ENCODE measurements at regions not wholly inside any gene's neighbourhood (a gene's known extent, or its start where the extent isn't known, plus 50 kb on each side); places are given as distances from the start of the nearest gene placed in this dataset.

DNA sequence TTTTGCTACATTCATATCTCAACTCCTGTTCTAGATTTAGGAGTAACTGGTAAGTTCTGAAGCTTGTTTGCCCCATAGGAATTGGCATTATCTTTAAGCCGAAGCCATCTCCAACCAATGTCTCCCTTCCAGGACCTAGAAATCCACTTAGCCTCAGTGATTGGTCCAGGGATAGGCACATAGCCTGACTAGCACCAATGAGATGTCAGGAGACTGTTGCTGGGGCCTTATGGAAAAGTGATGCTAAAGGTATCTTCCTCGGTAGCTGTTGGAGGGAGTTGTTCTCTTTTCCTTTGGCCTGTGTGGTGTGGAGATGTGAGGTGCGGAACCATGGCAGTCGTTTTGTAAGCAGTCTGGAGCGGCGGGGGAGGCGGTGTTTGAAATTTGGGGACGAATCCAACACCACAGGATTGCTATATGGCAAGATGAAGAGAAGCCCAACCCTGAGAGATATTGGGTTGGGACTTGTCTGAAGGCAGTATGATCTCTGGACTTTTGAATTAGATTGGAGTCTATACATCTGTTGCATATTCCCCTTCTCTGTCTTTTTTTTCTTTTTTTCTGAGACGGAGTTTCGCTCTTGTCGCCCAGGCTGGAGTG, 109.8 kb upstream of the ATP6AP2 start:
- Histone ChIP-seq H3K4me3 (ENCODE audit: control extremely low read depth in 1 of 5, extremely low read depth in 1 of 5, insufficient read depth in 1 of 5, low read depth in 2 of 5, low read length in 4 of 5) (no peak overlapping the region), H3K9me3 (ENCODE audit: control extremely low read depth in 1 of 3, control insufficient read depth in 2 of 3, insufficient read depth in 1 of 3, low read length in 2 of 3) (no peaks in the 10 kb centered on the region), H3K79me2 (ENCODE audit: control insufficient read depth, insufficient read depth, low read length) (no peaks in the 10 kb centered on the region), H3K4me2 (replicated peaks; ENCODE audit: low read depth, low read length, poor library complexity, severe bottlenecking) (no peak overlapping the region), H4K20me1 (ENCODE audit: control insufficient read depth, insufficient read depth, low read length, poor library complexity, severe bottlenecking) (no peaks in the 10 kb centered on the region), H3K36me3 (replicated peaks in 1 of 2; ENCODE audit: control extremely low read depth in 1 of 2, control insufficient read depth in 1 of 2, extremely low read depth in 1 of 2, insufficient read depth in 2 of 2, low read length in 1 of 2) (no peaks in the 10 kb centered on the region), H3K27me3 (replicated peaks in 1 of 4; ENCODE audit: control extremely low read depth in 1 of 4, control insufficient read depth in 3 of 4, insufficient read depth in 4 of 4, low read length in 3 of 4) (peaks cover 0 to 7% (median 0%) of the 10 kb centered on the region in 4 experiments), H3K4me1 (ENCODE audit: control insufficient read depth in 2 of 2, insufficient read depth in 2 of 2, low read length in 2 of 2) (peaks cover 12 to 19% of the 10 kb centered on the region in 2 donors), H3K9ac (ENCODE audit: low read length) (no peak overlapping the region), H2AFZ (ENCODE audit: insufficient read depth, low read depth, low read length, poor library complexity, severe bottlenecking) (no peak overlapping the region), H3K27ac (ENCODE audit: low read length in 2 of 2) (no peak overlapping the region)
- H3K4me3 Mint-ChIP-seq: no peak overlapping the region
- intact Hi-C loops (cut with micrococcal nuclease): loop anchor here (5.0 kb wide), 1 partner anchor 1209 kb away; no protein-coding TSS in a partner anchor
- no peak overlapping the region for H3K27ac Mint-ChIP-seq
- POLR2A ChIA-PET: no interaction called here
- TF ChIP-seq EZH2 (IDR thresholded peaks at IDR 0.05; ENCODE audit: borderline replicate concordance, insufficient read depth, low read depth, low read length, poor library complexity, severe bottlenecking): no peak
- TF ChIP-seq, protein P1, sequence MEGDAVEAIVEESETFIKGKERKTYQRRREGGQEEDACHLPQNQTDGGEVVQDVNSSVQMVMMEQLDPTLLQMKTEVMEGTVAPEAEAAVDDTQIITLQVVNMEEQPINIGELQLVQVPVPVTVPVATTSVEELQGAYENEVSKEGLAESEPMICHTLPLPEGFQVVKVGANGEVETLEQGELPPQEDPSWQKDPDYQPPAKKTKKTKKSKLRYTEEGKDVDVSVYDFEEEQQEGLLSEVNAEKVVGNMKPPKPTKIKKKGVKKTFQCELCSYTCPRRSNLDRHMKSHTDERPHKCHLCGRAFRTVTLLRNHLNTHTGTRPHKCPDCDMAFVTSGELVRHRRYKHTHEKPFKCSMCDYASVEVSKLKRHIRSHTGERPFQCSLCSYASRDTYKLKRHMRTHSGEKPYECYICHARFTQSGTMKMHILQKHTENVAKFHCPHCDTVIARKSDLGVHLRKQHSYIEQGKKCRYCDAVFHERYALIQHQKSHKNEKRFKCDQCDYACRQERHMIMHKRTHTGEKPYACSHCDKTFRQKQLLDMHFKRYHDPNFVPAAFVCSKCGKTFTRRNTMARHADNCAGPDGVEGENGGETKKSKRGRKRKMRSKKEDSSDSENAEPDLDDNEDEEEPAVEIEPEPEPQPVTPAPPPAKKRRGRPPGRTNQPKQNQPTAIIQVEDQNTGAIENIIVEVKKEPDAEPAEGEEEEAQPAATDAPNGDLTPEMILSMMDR (IDR thresholded peaks at IDR 0.05): no peak
- CTCF ChIA-PET: interaction anchor here (0.8 to 1.2 kb wide), 3 partner anchors 302 to 740 kb away, joined by 3 to 4 read pairs (median 3); no protein-coding TSS in a partner anchor
- DNase-seq: no peak
- H3K4me1 Mint-ChIP-seq: peaks cover 22% of the 10 kb centered on the region
- no peak for ATAC-seq (ENCODE audit: low read depth)
- H3K9me3 Mint-ChIP-seq (ENCODE audit: insufficient read depth): no peaks in the 10 kb centered on the region
- peaks cover 18% of the 10 kb centered on the region for H3K27me3 Mint-ChIP-seq
- WGBS (ENCODE audit: insufficient coverage): 100% methylated on average over 4 of the region's 11 CpGs

DNA sequence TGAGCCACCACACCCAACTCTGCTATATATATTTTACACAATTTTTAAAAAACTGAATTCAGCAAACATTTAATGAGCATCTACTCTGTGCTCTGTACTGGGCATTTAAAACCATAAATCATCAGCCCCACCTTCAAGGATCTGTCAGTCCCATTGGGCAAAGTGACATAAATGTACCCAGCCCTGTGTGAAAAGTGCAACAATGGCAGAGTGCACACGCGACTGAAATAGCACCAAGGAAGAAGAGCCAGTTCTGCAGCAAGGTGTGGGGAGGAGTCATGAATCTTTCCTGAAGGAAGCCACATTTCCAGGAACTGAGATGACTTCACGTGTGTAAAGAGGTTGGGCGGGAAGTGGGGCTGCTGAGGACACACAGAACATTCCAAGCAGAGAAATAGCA, 111.5 kb upstream of the ATP6AP2 start:
- no peak for DNase-seq
- Histone ChIP-seq H2AFZ (ENCODE audit: insufficient read depth, low read depth, low read length, poor library complexity, severe bottlenecking) (no peak overlapping the region), H3K4me1 (ENCODE audit: control insufficient read depth in 2 of 2, insufficient read depth in 2 of 2, low read length in 2 of 2) (peaks cover 12 to 19% of the 10 kb centered on the region in 2 donors), H3K4me3 (ENCODE audit: control extremely low read depth in 1 of 5, extremely low read depth in 1 of 5, insufficient read depth in 1 of 5, low read depth in 2 of 5, low read length in 4 of 5) (no peak overlapping the region), H3K79me2 (ENCODE audit: control insufficient read depth, insufficient read depth, low read length) (no peaks in the 10 kb centered on the region), H4K20me1 (ENCODE audit: control insufficient read depth, insufficient read depth, low read length, poor library complexity, severe bottlenecking) (no peaks in the 10 kb centered on the region), H3K27ac (ENCODE audit: low read length in 2 of 2) (no peak overlapping the region), H3K9ac (ENCODE audit: low read length) (no peak overlapping the region), H3K36me3 (replicated peaks in 1 of 2; ENCODE audit: control extremely low read depth in 1 of 2, control insufficient read depth in 1 of 2, extremely low read depth in 1 of 2, insufficient read depth in 2 of 2, low read length in 1 of 2) (no peaks in the 10 kb centered on the region), H3K27me3 (replicated peaks in 1 of 4; ENCODE audit: control extremely low read depth in 1 of 4, control insufficient read depth in 3 of 4, insufficient read depth in 4 of 4, low read length in 3 of 4) (peaks cover 0 to 7% (median 0%) of the 10 kb centered on the region in 4 experiments), H3K9me3 (ENCODE audit: control extremely low read depth in 1 of 3, control insufficient read depth in 2 of 3, insufficient read depth in 1 of 3, low read length in 2 of 3) (no peaks in the 10 kb centered on the region), H3K4me2 (replicated peaks; ENCODE audit: low read depth, low read length, poor library complexity, severe bottlenecking) (no peak overlapping the region)
- Mint-ChIP-seq H3K9me3 (ENCODE audit: insufficient read depth) (no peaks in the 10 kb centered on the region), H3K4me3 (no peak overlapping the region), H3K4me1 (peaks cover 27% of the 10 kb centered on the region), H3K27ac (no peak overlapping the region), H3K27me3 (peaks cover 18% of the 10 kb centered on the region)
- TF ChIP-seq, protein P1 (IDR thresholded peaks at IDR 0.05): no peak
- ChIA-PET CTCF (interaction anchor here (1.2 to 1.6 kb wide), 2 partner anchors 292 to 817 kb away, joined by 4 read pairs; no protein-coding TSS in a partner anchor), POLR2A (no interaction called here)
- ATAC-seq (ENCODE audit: low read depth): no peak
- 86% methylated on average over 2 of the region's 4 CpGs for WGBS (ENCODE audit: insufficient coverage)
- intact Hi-C loops (cut with micrococcal nuclease): loop anchor here (10.0 kb wide), 1 partner anchor 655 kb away; no protein-coding TSS in a partner anchor
